HepG2 (cell line): ENCODE measurements at regions not wholly inside any gene's neighbourhood (a gene's known extent, or its start where the extent isn't known, plus 50 kb on each side); places are given as distances from the start of the nearest gene placed in this dataset.

Experiments
- ATAC-seq: fragments of 200-7000 bp; cut with Tn5 transposase; 3 replicates; pipeline ENCODE4 v1.9.1; 2020; ENCODE audit warnings: mild to moderate bottlenecking, moderate library complexity
- BruUV-seq: library from RNA; stranded (reverse); fragments of 400-500 nt; replicated peaks from 2 replicates; lab custom pipeline; 2021; lab: Mats Ljungman, UMichigan
- CTCF ChIA-PET: fragments of 300-600 bp; formaldehyde crosslinking; extraction: SDS; loops from one replicate; lab custom pipeline; 2021; ENCODE audit warnings: low total read pairs, inconsistent platforms, low intra/inter-chr PET ratio; lab: Yijun Ruan, JAX
- POLR2A ChIA-PET: fragments of 350-600 bp; sonication (Branson Sonifier 250); formaldehyde crosslinking; loops from one replicate; lab custom pipeline; 2020; ENCODE audit warnings: antibody characterized with exemption, inconsistent platforms; lab: Yijun Ruan, JAX
- DNase-seq: peaks from one replicate; pipeline ENCODE4 v3.0.0-alpha.2; 2015; ENCODE audit warnings: low spot score
- FAIRE-seq: peaks from 3 replicates; lab custom pipeline; 2011; peaks lifted over from hg19 to GRCh38; lab: Jason Lieb, UNC
- H2AFZ ChIP-seq: one replicate; pipeline ENCODE4 v1.6.1; 2011; ENCODE audit warnings: low read length, inconsistent platforms
- H3K27ac ChIP-seq: fragments of 300-600 bp; 3 replicates; pipeline ENCODE4 v1.8.0; 2011; ENCODE audit warnings: mixed run types, mild to moderate bottlenecking, mixed read lengths, low read length, inconsistent platforms; ENCODE audit not compliant: insufficient read depth; ENCODE audit errors: extremely low read length
- H3K27me3 ChIP-seq, 2 experiments: fragments of 200-600 bp in 1 of 2; 2 replicates in 1 of 2; 3 replicates in 1 of 2; pipeline versions ENCODE4 v1.6.0 to v1.8.0; 2011; ENCODE audit warnings: low read length in 2 of 2, mild to moderate bottlenecking in 2 of 2, moderate library complexity in 2 of 2, inconsistent platforms in 1 of 2; ENCODE audit not compliant: insufficient read depth in 2 of 2, control insufficient read depth in 1 of 2
- H3K36me3 ChIP-seq, 2 experiments: fragments of 200-600 bp in 1 of 2; replicated peaks in 1 of 2; 2 replicates in 1 of 2; 3 replicates in 1 of 2; pipeline versions ENCODE4 v1.5.1 to v1.8.0; 2011; ENCODE audit warnings: low read length in 2 of 2, inconsistent platforms in 1 of 2; ENCODE audit not compliant: insufficient read depth in 2 of 2, control insufficient read depth in 1 of 2
- H3K4me1 ChIP-seq: 2 replicates; pipeline ENCODE4 v1.5.1; 2012; ENCODE audit warnings: low read length, inconsistent platforms; ENCODE audit not compliant: insufficient read depth
- H3K4me2 ChIP-seq: 2 replicates; pipeline ENCODE4 v1.6.0; 2011; ENCODE audit warnings: low read depth, low read length, inconsistent platforms
- H3K4me3 ChIP-seq, 3 experiments: fragments of 200-600 bp in 1 of 3; sonication (generic), shearing (Covaris generic) in 1 of 3; replicated peaks in 1 of 3; 2 replicates each; pipeline ENCODE4 v1.5.1; 2011 to 2016; ENCODE audit warnings: low read length in 3 of 3, inconsistent platforms in 2 of 3, low read depth in 2 of 3, mild to moderate bottlenecking in 2 of 3, control low read depth in 1 of 3, mixed read lengths in 1 of 3; ENCODE audit not compliant: insufficient read depth in 1 of 3
- H3K79me2 ChIP-seq: one replicate; pipeline ENCODE4 v1.6.1; 2011; ENCODE audit warnings: low read length, inconsistent platforms; ENCODE audit not compliant: insufficient read depth
- H3K9ac ChIP-seq: 2 replicates; pipeline ENCODE4 v1.6.0; 2011; ENCODE audit warnings: mild to moderate bottlenecking, low read depth, low read length, inconsistent platforms; ENCODE audit not compliant: insufficient read depth
- H3K9me3 ChIP-seq: 2 replicates; pipeline ENCODE4 v1.5.1; 2012; ENCODE audit warnings: mild to moderate bottlenecking, low read length
- H4K20me1 ChIP-seq: 2 replicates; pipeline ENCODE4 v1.6.0; 2011; ENCODE audit warnings: inconsistent platforms, mild to moderate bottlenecking, low read length, moderate library complexity; ENCODE audit not compliant: insufficient read depth
- HOXA9 ChIP-seq: sonication (generic); formaldehyde crosslinking; IDR thresholded peaks from 2 replicates; pipeline ENCODE4 v1.8.1; 2022; ENCODE audit warnings: missing genetic modification reagents, mild to moderate bottlenecking, moderate library complexity, borderline replicate concordance
- PHF21A ChIP-seq: sonication (generic); formaldehyde crosslinking; IDR thresholded peaks from 2 replicates; pipeline ENCODE4 v1.5.0; 2020; ENCODE audit warnings: mild to moderate bottlenecking, missing genetic modification reagents
- PTBP1 ChIP-seq: fragments of 200-400 bp; formaldehyde crosslinking; IDR thresholded peaks from 2 replicates; pipeline ENCODE4 v1.6.1; 2018; ENCODE audit warnings: low read length, low read depth; ENCODE audit not compliant: poor library complexity, severe bottlenecking
- RFX3 ChIP-seq: IDR thresholded peaks from 2 replicates; pipeline ENCODE4 v1.6.1; 2016; ENCODE audit warnings: missing biosample characterization, missing genetic modification reagents
- RNF2 ChIP-seq: fragments of 450-650 bp; conservative IDR thresholded peaks from 2 replicates; pipeline ENCODE4 v1.6.1; 2016; ENCODE audit warnings: low read depth
- ZNF230 ChIP-seq: sonication (generic); formaldehyde crosslinking; IDR thresholded peaks from 2 replicates; pipeline ENCODE4 v1.4.0; 2020; ENCODE audit warnings: mild to moderate bottlenecking, missing genetic modification reagents
- ZNF563 ChIP-seq: sonication (generic); formaldehyde crosslinking; IDR thresholded peaks from 2 replicates; pipeline ENCODE4 v1.8.0; 2022; ENCODE audit warnings: mild to moderate bottlenecking, moderate library complexity, missing genetic modification reagents
- ZNF597 ChIP-seq: sonication (generic); formaldehyde crosslinking; IDR thresholded peaks from 2 replicates; pipeline ENCODE4 v1.5.0; 2020; ENCODE audit warnings: missing genetic modification reagents
- ZZZ3 ChIP-seq: sonication (generic); formaldehyde crosslinking; IDR thresholded peaks from 2 replicates; pipeline ENCODE4 v1.4.0; 2020; ENCODE audit warnings: missing genetic modification reagents, mild to moderate bottlenecking, borderline replicate concordance
- WGBS: methylation state at CpG from one replicate; pipeline ENCODE4 v1.1.6; 2017; ENCODE audit warnings: low lambda C conversion rate; 5-methylcytosine and 5-hydroxymethylcytosine counted together
- in situ Hi-C: cut with HindIII; loops from 2 replicates; pipeline ENCODE4 v1.10.0; 2017; ENCODE audit warnings: low pct_unique_long_range_greater_than_20kb; ENCODE audit not compliant: extremely low pct_ligation_motif_present
- intact Hi-C: fragments of 100-400 bp; cut with micrococcal nuclease; formaldehyde crosslinking; loops from one replicate; pipeline ENCODE4 v1.10.0; 2022; ENCODE audit not compliant: unreplicated experiment
- TF ChIP-seq, protein P1 (sequence below): sonication (generic); formaldehyde crosslinking; IDR thresholded peaks from 2 replicates; pipeline ENCODE4 v1.5.0; 2020; ENCODE audit warnings: missing genetic modification reagents, mild to moderate bottlenecking, borderline replicate concordance
- TF ChIP-seq, protein P2 (sequence below): sonication (generic); formaldehyde crosslinking; conservative IDR thresholded peaks from 2 replicates; pipeline ENCODE4 v1.8.0; 2022; ENCODE audit warnings: low read depth, missing genetic modification reagents
- TF ChIP-seq, protein P3 (sequence below): sonication (generic); formaldehyde crosslinking; IDR thresholded peaks from 2 replicates; pipeline ENCODE4 v1.5.0; 2020; ENCODE audit warnings: missing genetic modification reagents
- TF ChIP-seq, protein P4 (sequence below): sonication (generic); formaldehyde crosslinking; conservative IDR thresholded peaks from 2 replicates; pipeline ENCODE4 v1.4.0; 2020; ENCODE audit warnings: missing genetic modification reagents
- TF ChIP-seq, protein P5 (sequence below): sonication (generic); formaldehyde crosslinking; IDR thresholded peaks from 2 replicates; pipeline ENCODE4 v1.4.0; 2020; ENCODE audit warnings: mild to moderate bottlenecking, missing genetic modification reagents

GRCh38 chr16:77066896-77067496 is 124.0 kb upstream of the MON1B start (continued):
- TF ChIP-seq, protein P1, sequence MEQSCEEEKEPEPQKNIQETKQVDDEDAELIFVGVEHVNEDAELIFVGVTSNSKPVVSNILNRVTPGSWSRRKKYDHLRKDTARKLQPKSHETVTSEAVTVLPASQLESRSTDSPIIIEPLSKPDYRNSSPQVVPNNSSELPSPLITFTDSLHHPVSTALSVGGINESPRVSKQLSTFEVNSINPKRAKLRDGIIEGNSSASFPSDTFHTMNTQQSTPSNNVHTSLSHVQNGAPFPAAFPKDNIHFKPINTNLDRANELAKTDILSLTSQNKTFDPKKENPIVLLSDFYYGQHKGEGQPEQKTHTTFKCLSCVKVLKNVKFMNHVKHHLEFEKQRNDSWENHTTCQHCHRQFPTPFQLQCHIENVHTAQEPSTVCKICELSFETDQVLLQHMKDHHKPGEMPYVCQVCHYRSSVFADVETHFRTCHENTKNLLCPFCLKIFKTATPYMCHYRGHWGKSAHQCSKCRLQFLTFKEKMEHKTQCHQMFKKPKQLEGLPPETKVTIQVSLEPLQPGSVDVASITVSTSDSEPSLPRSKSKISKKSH (CRISPR knock-in tag), result no peak
- no peak for TF ChIP-seq ZNF597
- TF ChIP-seq, protein P2, sequence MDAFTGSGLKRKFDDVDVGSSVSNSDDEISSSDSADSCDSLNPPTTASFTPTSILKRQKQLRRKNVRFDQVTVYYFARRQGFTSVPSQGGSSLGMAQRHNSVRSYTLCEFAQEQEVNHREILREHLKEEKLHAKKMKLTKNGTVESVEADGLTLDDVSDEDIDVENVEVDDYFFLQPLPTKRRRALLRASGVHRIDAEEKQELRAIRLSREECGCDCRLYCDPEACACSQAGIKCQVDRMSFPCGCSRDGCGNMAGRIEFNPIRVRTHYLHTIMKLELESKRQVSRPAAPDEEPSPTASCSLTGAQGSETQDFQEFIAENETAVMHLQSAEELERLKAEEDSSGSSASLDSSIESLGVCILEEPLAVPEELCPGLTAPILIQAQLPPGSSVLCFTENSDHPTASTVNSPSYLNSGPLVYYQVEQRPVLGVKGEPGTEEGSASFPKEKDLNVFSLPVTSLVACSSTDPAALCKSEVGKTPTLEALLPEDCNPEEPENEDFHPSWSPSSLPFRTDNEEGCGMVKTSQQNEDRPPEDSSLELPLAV, result no peak
- no peak for TF ChIP-seq PTBP1
- TF ChIP-seq RNF2, result no peak
- TF ChIP-seq PHF21A (CRISPR knock-in tag), result no peak

DNA sequence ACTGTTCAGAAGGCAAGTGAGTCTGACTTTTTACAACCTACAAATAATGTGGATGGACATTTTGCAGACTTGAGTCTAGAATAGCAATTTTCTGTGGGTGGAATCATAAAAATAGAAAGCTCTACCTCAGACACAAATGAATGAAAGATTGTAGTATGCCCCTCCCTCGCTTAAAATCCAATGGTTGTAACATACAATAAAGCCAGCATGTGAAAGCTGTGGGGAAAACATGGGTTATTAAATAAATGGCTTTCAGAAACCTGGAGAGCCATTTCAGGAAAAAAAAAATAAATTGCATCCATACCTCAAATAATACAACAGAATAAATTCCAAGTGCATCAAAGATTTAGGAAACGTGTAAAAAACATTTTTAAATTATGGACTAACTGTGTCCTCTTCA is 123.1 kb upstream of the MON1B start:
- 1% methylated on average over 2 of the region's 2 CpGs for WGBS
- intact Hi-C loops, result no loop called here
- H4K20me1 ChIP-seq, result no peaks in the 10 kb centered on the region
- no peak overlapping the region for H3K4me3 ChIP-seq
- no peaks in the 10 kb centered on the region for H3K36me3 ChIP-seq
- CTCF ChIA-PET, result no interaction called here
- DNase-seq, result no peak
- no peak overlapping the region for H2AFZ ChIP-seq
- no peak for ATAC-seq
- no peak for FAIRE-seq
- no peak overlapping the region for H3K27ac ChIP-seq
- no peak overlapping the region for H3K4me2 ChIP-seq
- H3K9me3 ChIP-seq, result no peaks in the 10 kb centered on the region
- POLR2A ChIA-PET, result no interaction called here
- H3K27me3 ChIP-seq, result no peaks in the 10 kb centered on the region
- no TSS peak for BruUV-seq
- H3K4me1 ChIP-seq, result no peaks in the 10 kb centered on the region
- in situ Hi-C loops, result no loop called here
- H3K9ac ChIP-seq, result no peak overlapping the region
- no peaks in the 10 kb centered on the region for H3K79me2 ChIP-seq
- TF ChIP-seq, protein P3, sequence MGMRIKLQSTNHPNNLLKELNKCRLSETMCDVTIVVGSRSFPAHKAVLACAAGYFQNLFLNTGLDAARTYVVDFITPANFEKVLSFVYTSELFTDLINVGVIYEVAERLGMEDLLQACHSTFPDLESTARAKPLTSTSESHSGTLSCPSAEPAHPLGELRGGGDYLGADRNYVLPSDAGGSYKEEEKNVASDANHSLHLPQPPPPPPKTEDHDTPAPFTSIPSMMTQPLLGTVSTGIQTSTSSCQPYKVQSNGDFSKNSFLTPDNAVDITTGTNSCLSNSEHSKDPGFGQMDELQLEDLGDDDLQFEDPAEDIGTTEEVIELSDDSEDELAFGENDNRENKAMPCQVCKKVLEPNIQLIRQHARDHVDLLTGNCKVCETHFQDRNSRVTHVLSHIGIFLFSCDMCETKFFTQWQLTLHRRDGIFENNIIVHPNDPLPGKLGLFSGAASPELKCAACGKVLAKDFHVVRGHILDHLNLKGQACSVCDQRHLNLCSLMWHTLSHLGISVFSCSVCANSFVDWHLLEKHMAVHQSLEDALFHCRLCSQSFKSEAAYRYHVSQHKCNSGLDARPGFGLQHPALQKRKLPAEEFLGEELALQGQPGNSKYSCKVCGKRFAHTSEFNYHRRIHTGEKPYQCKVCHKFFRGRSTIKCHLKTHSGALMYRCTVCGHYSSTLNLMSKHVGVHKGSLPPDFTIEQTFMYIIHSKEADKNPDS (CRISPR knock-in tag), result no peak
- TF ChIP-seq ZNF563 (CRISPR knock-in tag) (no peak), HOXA9 (CRISPR knock-in tag) (no peak), ZZZ3 (CRISPR knock-in tag) (no peak), RFX3 (CRISPR knock-in tag) (no peak), ZNF230 (no peak)
- TF ChIP-seq, protein P4, sequence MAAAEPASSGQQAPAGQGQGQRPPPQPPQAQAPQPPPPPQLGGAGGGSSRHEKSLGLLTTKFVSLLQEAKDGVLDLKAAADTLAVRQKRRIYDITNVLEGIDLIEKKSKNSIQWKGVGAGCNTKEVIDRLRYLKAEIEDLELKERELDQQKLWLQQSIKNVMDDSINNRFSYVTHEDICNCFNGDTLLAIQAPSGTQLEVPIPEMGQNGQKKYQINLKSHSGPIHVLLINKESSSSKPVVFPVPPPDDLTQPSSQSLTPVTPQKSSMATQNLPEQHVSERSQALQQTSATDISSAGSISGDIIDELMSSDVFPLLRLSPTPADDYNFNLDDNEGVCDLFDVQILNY (CRISPR knock-in tag), result no peak
- TF ChIP-seq, protein P5, sequence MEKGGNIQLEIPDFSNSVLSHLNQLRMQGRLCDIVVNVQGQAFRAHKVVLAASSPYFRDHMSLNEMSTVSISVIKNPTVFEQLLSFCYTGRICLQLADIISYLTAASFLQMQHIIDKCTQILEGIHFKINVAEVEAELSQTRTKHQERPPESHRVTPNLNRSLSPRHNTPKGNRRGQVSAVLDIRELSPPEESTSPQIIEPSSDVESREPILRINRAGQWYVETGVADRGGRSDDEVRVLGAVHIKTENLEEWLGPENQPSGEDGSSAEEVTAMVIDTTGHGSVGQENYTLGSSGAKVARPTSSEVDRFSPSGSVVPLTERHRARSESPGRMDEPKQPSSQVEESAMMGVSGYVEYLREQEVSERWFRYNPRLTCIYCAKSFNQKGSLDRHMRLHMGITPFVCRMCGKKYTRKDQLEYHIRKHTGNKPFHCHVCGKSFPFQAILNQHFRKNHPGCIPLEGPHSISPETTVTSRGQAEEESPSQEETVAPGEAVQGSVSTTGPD (CRISPR knock-in tag), result no peak
